Activated CD8-positive, alpha-beta memory T cell treated with anti-CD3 and anti-CD28 coated beads for 36 hours (primary cell): ENCODE measurements at regions not wholly inside any gene's neighbourhood (a gene's known extent, or its start where the extent isn't known, plus 50 kb on each side); places are given as distances from the start of the nearest gene placed in this dataset.
"Not testable (repeated sequence)": the region's sequence is repeated elsewhere in the genome, so short reads cannot be mapped to it uniquely, and the experiment has no call there.

Experiments used
- CTCF ChIA-PET: fragments of 350-600 bp; sonication (Branson Sonifier 250); formaldehyde crosslinking; loops from one replicate; lab custom pipeline; 2021; ENCODE audit warnings: antibody characterized with exemption; lab: Charles Lee
- POLR2A ChIA-PET: fragments of 350-600 bp; sonication (Branson Sonifier 250); formaldehyde crosslinking; loops from one replicate; lab custom pipeline; 2021; ENCODE audit warnings: antibody characterized with exemption; lab: Charles Lee

GRCh38 chr5:125890511-125890931 lies 532.7 kb upstream of the GRAMD2B start:
- CTCF ChIA-PET: no interaction called here
- POLR2A ChIA-PET: no interaction called here

DNA sequence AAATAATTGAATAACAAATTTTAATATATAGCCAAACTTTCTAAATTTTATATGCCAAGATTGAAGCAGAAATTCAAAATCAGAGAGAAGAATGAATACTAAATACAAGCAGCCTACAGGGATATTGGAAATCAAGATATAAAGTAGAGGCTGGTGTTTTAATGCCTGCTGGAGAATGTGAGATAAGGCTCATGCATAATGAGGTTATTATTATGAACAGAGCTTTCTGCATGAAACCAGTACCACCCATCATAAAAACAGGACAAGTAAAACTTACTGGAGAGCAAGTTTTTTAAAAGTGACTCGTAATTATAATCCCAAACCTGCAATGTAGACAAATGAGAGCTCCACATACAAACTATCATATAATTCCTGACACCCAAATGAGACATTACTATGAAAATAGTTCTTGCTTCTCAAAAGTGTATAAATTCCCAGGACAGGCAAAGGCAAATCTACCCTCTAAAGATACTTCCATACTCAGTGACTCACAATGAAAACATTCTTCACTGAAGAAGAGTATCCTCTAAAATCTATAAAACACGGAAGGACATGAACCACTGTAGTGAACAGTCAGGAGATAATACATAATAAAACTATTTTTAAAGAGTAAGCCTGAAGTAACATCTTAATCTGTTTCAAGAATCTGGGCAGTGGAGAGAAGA lies 532.0 kb upstream of the GRAMD2B start:
- CTCF ChIA-PET: no interaction called here
- POLR2A ChIA-PET: no interaction called here

GRCh38 chr5:125894383-125894782 lies 528.8 kb upstream of the GRAMD2B start:
- CTCF ChIA-PET: no interaction called here
- POLR2A ChIA-PET: no interaction called here

GRCh38 chr5:125896368-125896767 lies 526.8 kb upstream of the GRAMD2B start:
- POLR2A ChIA-PET: no interaction called here
- CTCF ChIA-PET: no interaction called here

GRCh38 chr5:125897089-125897488 lies 526.1 kb upstream of the GRAMD2B start:
- CTCF ChIA-PET: no interaction called here
- POLR2A ChIA-PET: no interaction called here

- POLR2A ChIA-PET: no interaction called here
- CTCF ChIA-PET: no interaction called here
Observed at GRCh38 chr5:125898851-125899405, 524.3 kb upstream of the GRAMD2B start.

GRCh38 chr5:125912028-125912427 lies 511.2 kb upstream of the GRAMD2B start:
- CTCF ChIA-PET: no interaction called here
- POLR2A ChIA-PET: no interaction called here

DNA sequence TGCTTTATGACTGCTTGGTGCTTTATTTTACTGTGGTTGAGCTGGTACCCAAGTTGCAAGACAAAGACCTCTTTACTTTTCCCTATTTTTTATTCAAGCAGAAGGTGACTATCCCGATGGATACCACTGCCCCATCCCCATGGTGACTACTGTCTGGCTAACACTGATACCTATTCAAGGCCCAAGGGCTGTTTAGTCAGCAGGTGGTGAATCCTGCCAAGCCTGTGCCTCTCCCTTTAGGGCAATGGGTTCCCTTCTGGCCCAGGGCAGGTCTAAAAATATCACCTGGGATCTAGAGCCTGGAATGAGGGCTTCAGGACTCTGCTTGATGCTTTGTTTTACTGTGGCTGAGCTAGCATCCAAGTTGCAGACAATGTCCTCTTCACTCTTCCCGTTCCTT lies 510.0 kb upstream of the GRAMD2B start:
- ChIA-PET CTCF (no interaction called here), POLR2A (no interaction called here)

GRCh38 chr5:125914471-125914870 lies 508.7 kb upstream of the GRAMD2B start:
- ChIA-PET POLR2A (no interaction called here), CTCF (no interaction called here)

- CTCF ChIA-PET, POLR2A ChIA-PET: not testable (repeated sequence)
Observed at GRCh38 chr5:125923958-125924357, 499.3 kb upstream of the GRAMD2B start.

DNA sequence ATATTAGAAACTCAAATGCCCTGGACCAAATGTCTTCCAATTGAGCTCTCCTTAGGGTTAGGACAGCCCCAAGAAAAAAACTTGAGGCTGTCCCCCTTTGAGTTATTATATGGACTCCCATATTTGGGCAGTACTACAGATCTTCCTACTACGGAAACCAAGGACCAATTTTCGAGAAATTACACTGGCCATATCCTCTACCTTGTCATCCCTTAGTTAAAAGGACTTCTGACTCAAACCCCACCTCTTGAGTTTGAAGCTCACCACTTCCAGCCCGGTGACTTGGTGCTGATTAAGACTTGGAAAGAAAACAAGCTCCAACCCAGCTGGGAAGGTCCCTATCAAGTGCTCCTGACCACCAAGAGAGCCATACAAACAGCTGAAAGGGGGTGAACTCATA lies 497.0 kb upstream of the GRAMD2B start:
- ChIA-PET CTCF (no interaction called here), POLR2A (no interaction called here)

DNA sequence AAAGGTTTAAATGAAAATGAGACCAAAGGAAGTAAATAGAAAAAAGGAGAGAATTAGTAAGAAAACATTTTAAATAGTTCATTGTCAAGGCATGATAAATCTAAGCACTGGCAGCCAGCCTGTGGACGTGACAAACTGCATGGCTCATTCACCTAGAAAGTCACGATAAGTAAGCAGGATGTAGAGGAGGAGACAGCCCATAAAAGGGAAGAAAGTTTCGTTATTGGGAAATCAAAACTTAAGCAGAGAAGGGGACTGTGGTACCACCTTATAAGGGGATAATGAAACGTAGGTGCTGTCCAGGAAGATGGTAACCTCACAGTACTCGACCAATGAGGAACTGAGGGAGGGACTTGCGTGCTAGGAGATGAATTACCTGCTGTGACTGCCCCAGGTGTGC lies 494.5 kb upstream of the GRAMD2B start:
- CTCF ChIA-PET: no interaction called here
- POLR2A ChIA-PET: no interaction called here

- POLR2A ChIA-PET: no interaction called here
Observed at GRCh38 chr5:125950012-125950615, 473.1 kb upstream of the GRAMD2B start.

DNA sequence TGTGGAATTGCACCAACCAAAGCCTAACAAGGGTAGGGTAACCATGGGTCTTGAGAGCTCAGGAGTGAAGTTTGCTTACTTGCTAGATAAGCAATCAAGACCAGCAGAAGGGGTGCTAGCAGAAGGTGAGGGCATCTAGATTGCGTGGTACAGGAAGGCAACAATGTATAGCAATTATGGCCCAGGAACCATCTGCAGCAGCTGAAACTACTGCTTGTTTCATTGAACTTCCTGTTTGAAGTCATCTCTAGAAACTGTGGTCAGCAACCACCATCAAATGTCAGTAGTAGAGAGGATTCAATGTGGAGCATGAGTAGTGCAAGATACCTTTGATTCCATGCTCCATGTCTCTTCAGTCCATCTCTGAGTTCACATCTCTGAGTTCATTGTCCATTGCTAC lies 462.1 kb upstream of the GRAMD2B start:
- POLR2A ChIA-PET: no interaction called here
- CTCF ChIA-PET: no interaction called here

More at GRCh38 chr5:125950012-125950615, 473.1 kb upstream of the GRAMD2B start:
- CTCF ChIA-PET: no interaction called here

DNA sequence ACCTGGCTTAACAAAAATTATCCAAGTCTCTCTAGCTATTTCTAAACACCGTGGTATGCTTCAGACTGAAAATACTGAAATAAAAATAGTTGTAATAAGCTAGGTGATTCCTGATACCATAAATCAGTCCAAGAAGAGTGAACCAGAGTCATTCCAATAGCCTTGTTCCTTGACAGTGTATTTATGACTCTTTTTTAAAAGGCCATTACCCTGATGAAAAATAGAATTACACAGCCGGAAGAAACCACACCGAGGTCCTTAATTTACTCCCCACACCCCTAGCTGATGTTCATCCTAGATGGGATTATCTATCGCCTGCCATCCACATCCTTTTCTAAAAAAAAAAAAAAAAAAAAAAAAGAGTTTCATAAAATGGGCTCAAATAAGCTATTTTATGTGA lies 457.6 kb upstream of the GRAMD2B start:
- ChIA-PET POLR2A (no interaction called here), CTCF (interaction anchor here (0.7 kb wide), 1 partner anchor 727 kb away, joined by 4 read pairs; no protein-coding TSS in a partner anchor)

GRCh38 chr5:125967576-125967975 lies 455.6 kb upstream of the GRAMD2B start:
- ChIA-PET POLR2A (no interaction called here), CTCF (no interaction called here)

- POLR2A ChIA-PET: no interaction called here
- CTCF ChIA-PET: no interaction called here
Observed at GRCh38 chr5:125969011-125969813, 454.0 kb upstream of the GRAMD2B start.

- CTCF ChIA-PET: no interaction called here
- POLR2A ChIA-PET: no interaction called here
Observed at GRCh38 chr5:125969814-125970171, 453.4 kb upstream of the GRAMD2B start.

GRCh38 chr5:125970631-125971307 lies 452.4 kb upstream of the GRAMD2B start:
- ChIA-PET POLR2A (no interaction called here), CTCF (no interaction called here)

DNA sequence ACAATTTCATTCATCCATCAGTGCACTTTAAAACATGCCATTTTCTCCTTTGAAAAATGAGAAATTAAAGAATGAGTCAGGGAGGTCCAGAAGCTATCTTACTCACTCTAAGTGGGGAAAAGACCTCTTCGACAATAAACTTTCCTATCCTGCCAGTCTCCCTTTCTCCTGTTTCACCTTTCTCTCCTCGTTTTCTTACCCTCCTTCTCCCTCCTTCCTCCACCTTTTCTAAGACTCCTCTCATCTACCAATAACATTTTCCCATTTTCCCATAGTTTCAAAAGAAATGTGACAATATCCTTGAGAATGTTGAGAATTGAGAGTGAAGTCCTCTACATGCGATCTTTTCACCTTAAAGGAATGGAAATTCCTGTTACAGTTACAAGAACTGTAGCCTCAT lies 450.5 kb upstream of the GRAMD2B start:
- ChIA-PET CTCF (no interaction called here), POLR2A (no interaction called here)
